NCI-H1694 treated with DMSO at 0.1 percent for 48 hours (cell line): ENCODE measurements at regions not wholly inside any gene's neighbourhood (a gene's known extent, or its start where the extent isn't known, plus 50 kb on each side); places are given as distances from the start of the nearest gene placed in this dataset.
A peak's percentile ranks its signal among the peaks of the same experiment; 100 is the strongest.

ENCODE experiments used
- DNase-seq: peaks from one replicate; lab custom pipeline; 2025; lab: John Stamatoyannopoulos, UW

- no peak for DNase-seq
Observed at GRCh38 chr1:99573431-99574217, 72.3 kb upstream of the PALMD start.

- DNase-seq = peak; percentile 86
Observed at GRCh38 chr1:99577313-99577712, 68.6 kb upstream of the PALMD start.

DNA sequence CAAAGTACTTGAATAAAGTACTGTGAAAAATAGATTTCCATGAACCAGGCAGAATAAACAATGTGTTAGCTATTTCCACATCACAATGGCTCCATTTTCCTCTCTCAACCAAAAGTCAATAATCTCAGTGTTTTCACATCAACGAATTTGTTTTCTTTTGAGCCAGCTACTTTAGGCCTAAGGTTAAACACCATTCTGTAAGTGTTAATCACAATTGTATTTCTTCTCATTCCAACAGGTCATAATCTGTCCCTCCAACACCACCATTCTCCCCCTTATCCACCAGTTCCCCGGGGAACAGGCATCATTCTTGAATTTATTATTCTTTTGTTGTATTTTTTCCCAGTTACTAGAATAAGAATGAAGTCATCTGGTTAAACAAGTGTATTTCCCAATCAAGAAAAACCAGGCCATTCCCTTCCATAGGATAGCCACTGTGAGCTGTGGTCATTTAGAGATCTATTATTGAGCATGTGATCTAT lies 66.2 kb upstream of the PALMD start:
- no peak for DNase-seq

DNA sequence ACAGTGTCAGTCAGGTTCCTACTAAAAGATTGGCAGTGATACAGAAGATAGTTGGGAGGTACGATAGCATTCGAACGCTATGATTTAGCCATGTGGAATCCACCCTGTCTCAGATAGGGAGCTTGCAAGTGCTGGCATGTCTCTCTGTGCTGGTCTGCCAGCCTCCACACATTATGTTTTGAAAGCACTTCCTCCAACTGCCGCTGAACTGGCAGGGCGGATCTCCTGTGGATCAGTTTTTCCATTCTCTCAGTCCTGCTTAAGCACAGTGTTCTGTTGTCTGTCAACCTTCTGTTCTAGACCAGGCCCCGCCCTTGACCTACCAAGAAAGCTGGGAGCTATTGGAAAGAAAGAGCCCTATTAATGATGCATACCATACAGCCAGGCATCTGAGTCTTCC lies 65.5 kb upstream of the PALMD start:
- DNase-seq = peak; percentile 81

- no peak for DNase-seq
Observed at GRCh38 chr1:99587008-99587407, 58.9 kb upstream of the PALMD start.

DNA sequence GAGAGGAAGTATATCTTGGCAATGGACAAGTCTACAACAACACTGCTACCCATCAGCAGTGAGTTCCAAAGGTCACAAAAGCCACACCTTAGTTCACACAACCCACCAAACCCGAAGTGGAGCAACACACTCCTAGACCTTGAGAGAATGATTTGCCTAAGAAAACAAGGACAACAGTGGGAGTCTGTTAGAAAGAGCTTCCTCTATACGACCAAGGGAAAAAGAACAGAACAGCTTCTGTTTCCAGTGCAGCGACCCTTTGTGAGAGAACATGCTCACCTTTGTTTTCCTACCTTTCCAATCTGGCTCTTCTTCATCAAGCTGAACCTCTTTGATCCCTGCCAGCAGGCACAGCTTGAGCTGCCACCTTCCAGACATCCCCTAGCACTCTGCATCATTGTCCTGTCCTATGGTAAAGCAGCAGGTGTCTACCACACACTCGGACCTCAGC lies 56.7 kb upstream of the PALMD start:
- DNase-seq = no peak

- peak; percentile 54 for DNase-seq
Observed at GRCh38 chr1:99590578-99591209, 55.2 kb upstream of the PALMD start.

- DNase-seq = no peak
Observed at GRCh38 chr1:99591886-99592285, 54.0 kb upstream of the PALMD start.

DNA sequence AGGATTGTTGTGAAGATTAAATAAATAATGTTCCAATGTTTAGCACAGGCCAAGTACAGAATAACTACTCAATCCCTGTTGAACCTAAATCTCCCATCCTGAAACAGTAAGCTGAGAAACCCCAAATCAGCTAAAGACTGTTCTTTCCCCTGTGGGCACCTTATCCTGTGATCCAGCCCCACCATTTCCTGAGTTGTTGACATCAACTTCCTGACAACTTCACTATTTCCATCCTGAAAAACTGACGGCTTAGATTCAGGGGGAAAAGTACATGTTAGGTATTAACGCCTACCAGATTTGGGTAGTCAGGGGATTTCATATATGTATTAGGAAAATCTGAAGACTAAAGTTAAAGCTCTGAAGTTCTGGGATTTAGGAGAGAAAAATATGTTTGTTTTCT lies 51.7 kb upstream of the PALMD start:
- DNase-seq = no peak

- no peak for DNase-seq
Observed at GRCh38 chr1:99595041-99595440, 50.9 kb upstream of the PALMD start.

DNA sequence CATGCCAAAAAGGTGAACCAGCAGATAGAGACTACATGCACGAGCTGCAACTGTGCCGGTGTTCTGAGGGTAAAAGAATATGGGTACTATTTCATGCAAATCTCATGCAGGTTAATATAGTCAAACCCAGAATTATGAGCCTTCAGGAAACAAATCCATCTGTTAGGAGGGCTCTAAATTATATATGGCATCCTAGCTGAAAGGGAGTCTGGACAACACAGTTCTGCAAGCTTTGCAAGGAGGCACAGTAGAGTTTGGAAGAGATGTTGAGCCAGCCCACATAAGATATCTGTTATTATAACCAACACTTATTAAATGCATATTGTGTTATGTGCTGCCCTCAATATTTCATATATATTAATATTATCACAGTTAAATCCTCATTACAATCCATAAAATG lies 50.5 kb upstream of the PALMD start:
- DNase-seq = no peak
